NCI-H1105 treated with DMSO at 0.1 percent for 48 hours (cell line): ENCODE measurements at regions not wholly inside any gene's neighbourhood (a gene's known extent, or its start where the extent isn't known, plus 50 kb on each side); places are given as distances from the start of the nearest gene placed in this dataset.
"Not testable (repeated sequence)": the region's sequence is repeated elsewhere in the genome, so short reads cannot be mapped to it uniquely, and the experiment has no call there.

Experiments used
- DNase-seq: peaks from one replicate; lab custom pipeline; 2025; lab: John Stamatoyannopoulos, UW

DNA sequence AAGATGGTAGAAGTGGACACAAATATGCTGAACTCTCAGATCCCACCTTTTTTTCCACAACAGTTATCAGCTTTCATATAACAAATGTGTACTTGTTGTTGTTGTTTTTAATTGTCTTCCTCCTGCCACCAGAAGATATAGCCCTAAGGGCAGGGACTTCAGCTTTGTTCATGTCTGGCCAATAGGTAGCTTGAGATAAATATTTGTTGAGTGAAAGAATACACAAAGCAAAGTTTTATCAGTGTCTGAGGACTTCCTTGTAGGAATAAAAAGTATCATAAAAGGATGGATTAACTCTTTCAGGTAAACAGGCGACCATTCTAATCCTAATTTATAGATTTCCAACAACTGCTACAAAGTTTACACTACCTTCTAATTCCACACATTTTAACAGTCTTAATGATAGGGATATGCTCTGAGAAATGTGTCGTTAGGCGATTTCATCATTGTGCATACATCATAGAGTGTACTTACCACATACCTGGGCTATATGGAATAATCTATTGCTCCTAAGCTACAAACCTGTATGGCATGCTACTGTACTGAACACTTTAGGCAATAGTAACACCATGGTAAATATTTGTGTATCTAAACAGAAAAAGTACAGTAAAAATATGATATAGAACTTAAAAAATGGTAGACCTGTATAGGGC lies 186.1 kb downstream of the ATOH1 start:
- DNase-seq: no peak

DNA sequence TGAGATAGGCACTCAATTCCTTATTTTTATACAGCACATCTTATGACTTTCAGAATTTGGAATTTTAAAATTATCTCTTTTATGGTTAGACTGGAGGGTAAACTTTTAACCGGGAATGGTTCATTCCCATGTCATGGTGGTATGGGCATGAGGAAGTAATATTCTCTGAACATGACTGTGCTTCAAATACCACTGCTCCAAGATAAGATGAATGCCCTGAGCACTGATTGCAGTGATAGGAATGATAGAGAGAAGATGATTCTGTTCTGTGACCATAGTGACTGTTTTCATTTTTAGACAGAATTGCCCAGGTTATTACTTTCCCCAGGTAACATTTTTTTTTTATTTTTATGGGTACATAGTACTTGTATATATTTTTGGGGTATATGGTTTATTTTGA lies 187.4 kb downstream of the ATOH1 start:
- DNase-seq: no peak

DNA sequence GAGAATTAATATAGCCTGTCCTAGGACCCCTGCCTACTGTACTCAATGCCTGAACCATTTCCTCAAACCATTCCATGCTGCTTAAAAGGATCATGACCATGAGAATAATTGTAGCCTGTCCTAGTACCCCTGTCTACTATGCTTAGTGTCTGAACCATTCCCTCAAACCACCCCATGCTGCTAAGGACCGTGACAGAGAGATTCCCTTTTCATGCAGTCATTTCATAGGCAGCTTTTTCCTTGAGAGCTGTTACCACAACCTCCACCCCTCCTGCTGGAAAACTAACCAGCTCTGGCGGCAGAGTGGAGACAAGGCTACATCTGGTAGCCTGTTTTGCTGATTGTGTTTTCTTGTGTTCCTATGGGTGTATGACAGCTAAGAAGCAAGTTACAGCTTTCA lies 174.9 kb upstream of the SMARCAD1 start:
- DNase-seq: no peak

DNA sequence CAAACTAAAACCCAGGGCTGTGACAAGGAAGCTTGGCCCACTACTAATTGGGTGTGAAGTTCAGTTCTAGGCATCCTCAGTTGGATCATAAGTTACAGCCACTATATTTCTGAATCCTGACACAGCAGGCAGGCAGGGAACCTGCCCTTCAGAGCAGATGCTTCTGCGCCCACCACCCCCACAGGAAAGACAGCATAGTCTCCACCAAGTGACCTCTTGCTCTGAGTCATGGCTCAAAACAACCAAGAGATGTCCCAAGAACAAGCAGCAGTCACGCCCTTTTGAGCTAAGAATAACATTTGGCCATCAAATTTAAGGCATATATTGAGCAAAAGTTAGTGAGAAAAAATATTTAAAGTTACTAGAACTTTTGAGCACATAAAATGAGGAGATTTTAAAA lies 170.7 kb upstream of the SMARCAD1 start:
- no peak for DNase-seq

DNA sequence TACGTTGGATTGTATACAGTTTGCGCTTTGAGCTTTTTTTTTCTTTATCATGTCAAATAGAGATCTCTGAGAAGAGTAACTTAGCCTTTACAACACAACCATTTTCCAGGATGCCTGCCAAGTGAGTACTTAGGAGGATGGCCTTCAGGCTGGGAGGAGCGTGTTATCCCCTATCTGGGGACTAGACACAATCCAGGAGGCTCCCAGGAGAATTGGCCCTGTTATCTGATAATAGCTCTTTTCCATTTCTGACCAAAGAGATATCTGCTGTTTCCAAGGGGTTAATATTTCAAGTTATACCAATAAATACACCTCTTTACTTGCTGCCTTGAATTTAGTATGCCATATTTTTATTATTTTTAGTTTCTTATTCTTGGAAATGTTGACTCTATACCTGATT lies 169.5 kb upstream of the SMARCAD1 start:
- peak; percentile 60 for DNase-seq

DNA sequence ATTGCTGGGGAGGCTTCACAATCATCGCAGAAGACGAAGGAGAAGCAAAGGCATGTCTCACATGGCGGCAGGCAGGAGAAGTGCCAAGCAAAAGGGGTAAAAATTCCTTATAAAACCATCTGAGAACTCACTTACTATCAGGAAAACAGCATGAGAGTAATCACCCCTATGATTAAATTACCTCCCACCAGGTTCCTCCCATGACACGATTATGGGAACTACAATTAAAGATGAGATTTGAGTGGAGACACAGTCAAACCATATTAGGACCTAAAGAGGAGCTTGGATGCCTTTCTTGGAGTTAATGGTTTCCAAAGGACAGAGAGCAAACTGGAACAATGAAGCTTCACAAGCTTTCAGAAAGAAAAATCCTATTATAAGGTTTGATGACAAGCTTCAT lies 168.4 kb upstream of the SMARCAD1 start:
- DNase-seq: no peak

DNA sequence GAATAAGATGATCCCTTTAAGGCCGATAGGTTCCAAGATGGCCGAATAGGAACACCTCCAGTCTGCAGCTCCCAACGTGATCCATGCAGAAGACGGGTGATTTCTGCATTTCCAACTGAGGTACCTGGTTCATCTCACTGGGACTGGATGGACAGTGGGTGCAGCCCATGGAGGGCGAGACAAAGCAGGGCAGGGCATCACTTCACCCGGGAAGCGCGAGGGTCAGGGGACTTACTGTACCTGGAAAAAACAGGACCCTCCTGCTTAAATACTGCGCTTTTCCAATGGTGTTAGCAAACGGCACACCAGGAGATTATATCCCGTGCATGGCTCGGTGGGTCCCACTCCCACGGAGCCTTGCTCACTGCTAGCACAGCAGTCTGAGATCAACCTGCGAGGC lies 163.2 kb upstream of the SMARCAD1 start:
- not testable (repeated sequence) for DNase-seq

DNA sequence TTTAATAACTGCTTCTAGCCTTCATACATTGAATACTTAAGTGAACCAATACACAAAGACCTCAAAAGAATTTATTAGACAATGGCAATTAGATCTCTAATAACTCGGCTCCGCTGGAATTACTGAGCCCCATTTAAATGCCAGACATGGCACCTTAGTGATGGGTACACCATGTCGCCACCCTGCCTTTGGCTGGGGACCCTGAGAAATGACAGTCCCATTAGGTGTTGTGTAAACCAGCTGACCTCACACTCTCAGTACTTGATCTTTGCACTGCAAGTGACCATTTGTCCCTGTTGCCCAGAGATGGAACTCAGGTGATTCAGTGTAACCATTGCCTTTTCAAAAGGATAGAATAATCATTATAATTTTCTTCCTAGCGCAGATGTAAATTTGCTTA lies 144.6 kb upstream of the SMARCAD1 start:
- no peak for DNase-seq

DNA sequence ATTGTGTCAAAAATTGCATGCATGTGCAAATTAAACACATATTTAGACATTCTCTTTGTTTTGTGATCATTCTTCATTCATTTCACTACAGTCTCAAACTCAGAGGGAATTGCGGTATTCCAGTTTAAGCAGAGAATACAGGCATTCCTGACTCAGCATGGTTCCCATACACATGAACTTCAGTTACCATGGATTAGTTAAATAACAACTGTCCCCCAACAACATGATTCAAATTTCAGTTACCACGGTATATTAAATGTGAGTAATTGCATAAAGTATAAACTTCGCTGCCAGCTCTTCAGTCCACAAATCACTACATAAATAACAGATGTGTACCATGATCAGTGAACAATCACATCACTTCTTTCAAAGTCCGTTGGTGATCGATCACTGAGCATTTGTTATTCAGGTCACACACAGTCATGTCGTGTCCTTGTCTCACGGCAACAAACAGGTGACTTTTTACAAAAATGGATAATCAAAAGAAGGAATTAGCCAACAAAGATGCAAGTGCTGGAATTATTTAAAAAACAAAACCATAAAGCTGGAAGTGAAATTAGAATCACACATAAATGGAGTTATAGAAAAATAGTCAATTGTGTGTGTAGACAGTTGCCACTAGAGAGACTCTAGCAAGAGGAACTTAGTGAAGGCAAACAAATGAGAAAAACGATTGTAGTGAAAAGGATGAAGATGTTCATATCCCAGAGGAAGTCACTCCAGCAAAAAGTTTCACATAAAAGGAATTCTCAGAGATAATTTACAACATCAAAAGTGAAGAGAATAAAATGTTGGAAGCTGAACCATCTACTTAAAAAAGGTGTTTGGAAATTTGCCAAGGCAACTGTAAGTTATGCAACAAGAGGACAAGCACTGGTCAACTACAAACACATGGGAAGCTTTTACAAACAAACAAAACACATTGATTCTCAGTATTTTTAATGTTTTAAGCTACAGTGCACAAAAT lies 138.6 kb upstream of the SMARCAD1 start:
- no peak for DNase-seq

DNA sequence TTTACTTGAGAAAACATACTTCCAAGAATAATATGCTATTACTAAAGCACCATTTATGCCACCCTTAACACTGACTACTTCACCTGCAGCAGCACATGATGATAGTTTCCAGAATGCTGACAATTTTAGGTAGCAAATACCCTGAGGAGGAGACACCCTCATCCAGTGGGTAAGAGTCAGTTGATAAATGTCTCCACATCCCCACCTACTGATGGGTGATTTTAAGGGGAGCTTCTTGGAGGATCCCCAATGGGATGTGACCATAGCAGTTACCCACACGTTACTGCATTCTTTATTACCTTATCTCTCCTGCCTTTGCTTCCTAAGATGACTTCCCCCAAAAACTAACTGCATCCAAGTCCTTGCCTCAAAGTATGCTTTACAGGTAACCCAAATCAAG lies 131.2 kb upstream of the SMARCAD1 start:
- no peak for DNase-seq

DNA sequence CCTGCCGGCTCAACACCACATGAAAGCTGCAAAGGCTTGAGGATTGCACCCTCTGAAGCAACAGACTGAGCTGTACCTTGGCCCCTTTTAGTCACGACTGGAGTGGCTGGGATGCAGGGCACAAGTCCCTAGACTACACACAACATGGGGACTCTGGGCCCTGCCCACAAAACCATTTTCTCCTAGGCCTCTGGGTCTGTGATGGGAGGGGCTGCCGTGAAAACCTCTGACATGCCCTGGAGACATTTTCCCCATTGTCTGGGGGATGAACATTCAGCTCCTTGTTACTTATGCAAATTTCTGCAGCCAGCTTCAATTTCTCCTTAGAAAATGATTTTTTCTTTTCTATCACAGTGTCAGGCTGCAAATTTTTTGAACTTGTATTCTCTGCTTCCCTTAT lies 123.5 kb upstream of the SMARCAD1 start:
- no peak for DNase-seq

DNA sequence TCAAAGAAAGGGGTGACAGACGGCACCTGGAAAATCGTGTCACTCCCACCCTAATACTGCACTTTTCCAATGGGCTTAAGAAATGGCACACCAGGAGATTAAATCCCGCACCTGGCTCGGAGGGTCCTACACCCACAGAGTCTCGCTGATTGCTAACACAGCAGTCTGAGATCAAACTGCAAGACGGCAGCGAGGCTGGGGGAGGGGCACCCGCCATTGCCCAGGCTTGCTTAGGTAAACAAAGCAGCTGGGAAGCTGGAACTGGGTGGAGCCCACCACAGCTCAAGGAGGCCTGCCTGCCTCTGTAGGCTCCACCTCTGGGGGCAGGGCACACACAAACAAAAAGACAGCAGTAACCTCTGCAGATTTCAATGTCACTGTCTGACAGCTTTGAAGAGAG lies 108.5 kb upstream of the SMARCAD1 start:
- DNase-seq: not testable (repeated sequence)

DNA sequence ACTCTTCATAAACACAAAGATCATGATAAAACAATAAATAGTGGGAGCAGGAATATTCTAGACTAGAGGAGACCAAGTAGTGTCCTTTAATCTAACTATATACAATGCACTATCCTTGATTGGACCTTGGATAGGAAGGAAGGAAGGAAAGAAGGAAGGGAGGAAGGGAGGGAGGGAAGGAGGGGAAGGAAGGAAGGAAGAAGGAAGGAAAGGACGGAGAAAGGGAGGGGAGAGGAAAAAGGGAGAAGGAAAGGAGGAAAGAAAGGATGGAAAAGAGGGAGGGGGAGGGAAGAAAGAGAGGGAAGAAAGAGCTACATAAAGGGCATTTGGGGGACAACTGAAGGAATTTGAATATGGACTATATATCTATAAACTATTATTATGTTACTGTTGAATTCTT lies 95.0 kb upstream of the SMARCAD1 start:
- DNase-seq: no peak

DNA sequence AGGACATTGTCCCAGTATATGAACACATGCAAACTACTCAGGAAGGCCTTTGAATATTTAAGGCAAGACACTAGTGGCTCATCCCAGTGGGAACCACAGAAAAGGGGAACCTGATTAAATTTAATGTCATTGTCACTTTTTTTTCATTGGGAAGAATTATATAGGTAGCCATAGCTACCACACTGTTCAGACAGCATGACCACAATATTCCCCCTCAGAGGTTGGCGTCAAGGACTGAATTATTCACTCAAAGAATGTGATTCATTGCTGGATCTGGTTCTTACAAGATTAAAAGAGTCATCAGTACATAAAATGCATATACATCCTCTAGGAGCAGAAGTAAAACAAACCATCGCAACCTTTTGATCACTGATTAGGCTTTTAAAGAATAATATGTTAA lies 92.0 kb upstream of the SMARCAD1 start:
- DNase-seq: no peak

DNA sequence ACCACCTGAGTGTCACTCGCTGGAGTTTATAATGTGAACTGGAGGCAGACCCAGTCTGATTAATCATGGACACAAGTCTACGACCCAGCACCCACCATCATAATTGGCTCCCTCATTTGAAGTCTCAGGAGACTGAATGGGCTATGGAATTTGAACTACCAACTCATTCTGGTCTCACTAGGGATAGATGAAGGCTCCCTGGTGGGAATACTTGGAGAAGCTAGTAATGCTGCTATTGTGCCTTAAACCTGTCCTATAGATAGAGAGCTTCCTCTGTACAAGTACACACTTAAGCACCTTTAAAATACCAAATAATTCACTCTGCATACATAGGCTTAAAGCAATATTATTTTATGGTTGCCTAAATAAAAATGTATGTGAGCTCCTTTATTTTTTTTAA lies 90.8 kb upstream of the SMARCAD1 start:
- DNase-seq: no peak

DNA sequence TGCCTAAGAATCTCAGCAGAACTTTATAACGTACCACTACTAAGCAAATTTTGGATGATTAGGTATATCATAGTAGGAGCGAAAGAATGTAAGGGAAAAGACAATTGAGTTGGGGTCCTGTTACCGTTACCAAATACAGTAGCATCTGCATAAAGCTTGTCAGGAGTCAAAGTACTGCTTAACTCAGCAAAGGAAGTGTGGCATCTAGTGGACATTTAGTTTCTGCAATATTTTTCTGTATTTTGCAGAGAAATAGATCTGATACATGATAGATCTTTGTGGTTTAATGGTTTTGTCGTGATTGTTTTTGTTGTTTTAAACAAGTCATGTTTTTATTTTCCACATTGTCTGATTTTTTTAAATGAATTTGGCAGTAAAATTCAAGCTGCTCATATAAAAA lies 81.0 kb upstream of the SMARCAD1 start:
- no peak for DNase-seq

DNA sequence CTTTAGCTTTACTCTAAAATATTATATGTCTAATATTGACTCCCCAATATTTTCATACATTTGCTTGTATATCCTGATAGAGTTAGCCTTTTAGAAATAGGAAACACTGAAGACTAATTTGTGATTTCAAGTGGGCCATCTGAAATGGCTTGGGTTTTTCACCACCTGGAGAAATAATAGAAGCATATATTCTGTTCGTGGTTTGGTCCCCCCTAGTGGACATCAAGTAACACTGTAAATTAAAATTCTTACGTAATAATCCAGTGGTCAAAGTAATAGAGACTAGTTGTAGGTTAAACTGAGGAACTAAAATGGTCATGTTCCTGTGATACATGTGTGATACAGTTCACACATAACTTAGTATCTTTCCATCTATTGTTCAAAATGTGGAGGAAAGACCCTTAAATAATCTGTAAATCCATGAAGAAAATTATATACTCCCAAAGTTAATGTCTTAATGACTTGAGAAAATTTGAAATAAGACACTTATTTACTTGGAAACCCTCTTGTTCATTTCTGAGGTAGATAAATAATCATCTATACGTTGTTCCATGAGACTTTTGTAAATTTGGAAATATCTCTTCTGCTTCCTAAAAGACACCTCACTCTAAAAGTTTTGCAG lies 79.8 kb upstream of the SMARCAD1 start:
- peak; percentile 21 for DNase-seq

DNA sequence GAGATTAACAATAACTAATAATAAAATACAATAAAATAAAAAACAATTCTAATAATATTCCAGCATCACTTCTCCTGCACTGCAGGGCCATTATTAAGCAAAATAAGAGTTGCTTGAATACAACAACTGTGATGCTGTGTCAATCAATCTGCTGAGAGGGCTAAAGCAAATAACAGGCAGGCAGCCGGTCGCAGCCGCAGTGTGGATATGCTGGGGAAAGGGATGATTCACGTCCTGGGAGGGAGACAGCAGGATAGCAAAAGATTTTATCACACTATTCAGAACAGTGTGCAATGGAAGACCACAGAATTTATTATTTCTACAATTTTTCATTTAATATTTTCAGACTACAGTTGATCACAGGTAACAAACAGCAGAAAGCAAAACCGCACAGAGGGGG lies 76.5 kb upstream of the SMARCAD1 start:
- no peak for DNase-seq

DNA sequence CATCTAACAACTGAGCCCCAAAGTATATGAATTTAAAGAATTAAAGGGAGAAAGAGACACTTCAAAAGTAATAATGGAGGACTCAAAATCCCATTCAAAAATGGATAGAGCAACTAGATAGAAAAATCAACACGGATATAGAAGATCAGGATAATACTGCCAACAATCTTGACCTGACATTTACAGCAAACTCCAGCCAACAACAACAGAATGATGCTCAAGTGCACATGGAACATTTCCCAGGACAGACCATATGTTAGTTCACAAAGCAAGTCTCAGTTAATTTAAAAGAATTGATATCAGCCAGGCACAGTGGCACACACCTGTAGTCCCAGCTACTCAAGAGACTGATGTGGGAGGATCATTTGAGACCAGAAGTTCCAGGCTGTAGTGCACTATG lies 72.0 kb upstream of the SMARCAD1 start:
- no peak for DNase-seq

DNA sequence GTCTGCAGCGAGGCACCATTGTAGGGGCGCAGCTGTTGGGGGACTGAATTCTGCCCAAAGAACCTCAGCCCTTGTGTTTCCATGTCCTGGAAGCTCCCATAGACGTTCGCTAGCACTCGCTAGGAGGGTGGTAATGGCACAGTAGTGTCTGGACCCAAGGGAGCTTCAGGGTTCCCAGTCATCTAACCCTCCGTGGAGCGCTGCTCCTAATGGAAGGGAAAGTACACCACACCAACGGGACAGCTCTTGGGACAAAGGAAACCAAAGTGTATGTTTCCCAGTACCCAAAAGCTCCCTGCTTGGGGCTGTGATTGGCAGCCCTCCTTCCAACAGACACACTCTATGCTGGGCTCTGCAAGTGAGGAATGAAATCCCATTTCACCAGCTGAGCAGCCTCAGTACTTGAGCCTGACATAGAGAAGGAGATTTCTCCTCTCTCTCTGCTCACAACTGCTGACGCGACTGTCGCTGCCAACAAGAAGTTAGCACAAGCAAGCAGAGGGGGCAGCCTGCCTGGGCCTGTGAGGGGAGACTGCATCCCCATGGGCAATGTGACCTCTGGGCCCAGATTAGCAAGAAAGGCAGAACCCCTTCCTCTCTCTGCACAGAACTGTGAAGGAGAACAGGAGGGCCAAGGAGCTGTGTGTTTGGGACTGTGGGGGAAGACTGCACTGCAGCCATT lies 67.6 kb upstream of the SMARCAD1 start:
- no peak for DNase-seq

DNA sequence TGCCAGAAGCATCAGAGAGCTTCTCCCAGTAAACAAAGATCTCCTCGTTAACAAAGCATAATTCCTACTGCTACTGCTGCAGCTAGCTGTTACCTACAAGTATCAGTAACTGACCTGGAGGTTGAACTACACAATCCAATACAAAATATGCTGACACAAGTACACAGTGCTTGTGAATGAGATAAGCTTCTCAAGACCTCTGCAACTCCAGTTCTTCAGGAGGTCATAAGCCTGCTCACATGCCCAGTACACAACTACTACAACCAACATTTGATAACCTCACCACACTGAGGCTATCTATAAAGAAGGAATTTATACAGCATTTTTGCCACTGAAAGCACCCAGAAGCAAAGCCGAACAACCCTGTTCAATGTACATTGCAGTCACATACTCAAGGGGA lies 66.7 kb upstream of the SMARCAD1 start:
- no peak for DNase-seq

DNA sequence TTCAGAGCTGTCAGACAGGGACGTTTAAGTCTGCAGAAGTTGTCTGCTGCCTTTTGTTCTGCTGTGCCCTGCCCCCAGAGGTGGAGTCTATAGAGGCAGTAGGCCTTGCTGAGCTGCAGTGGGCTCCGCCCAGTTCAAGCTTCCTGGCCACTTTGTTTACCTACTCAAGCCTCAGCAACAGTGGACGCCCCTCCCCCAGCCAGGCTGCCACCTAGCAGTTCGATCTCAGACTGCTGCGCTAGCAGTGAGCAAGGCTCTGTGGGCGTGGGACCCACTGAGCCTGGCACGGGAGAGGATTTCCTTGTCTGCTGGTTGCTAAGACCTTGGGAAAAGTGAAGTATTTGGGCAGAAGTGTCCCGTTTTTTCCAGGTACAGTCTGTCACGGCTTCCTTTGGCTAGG lies 59.6 kb upstream of the SMARCAD1 start:
- DNase-seq: not testable (repeated sequence)

DNA sequence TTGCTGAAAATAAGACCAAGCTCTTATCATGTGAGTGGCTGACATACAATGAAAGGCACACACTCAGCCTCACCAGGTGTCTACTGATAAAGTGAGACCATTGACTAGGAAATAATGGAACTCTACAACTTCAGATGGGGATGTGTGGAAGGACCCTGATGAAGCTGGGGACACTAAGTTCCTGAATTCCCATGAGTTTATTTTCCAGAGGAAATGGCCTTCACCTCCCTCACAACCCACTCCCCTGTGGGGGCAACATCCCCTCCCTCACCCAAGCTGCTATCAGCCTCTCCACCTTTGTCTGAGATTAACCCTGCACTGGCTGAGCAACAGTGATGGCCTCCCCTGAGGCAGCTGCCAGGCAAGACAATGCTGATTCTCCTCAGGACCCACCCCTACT lies 55.2 kb upstream of the SMARCAD1 start:
- no peak for DNase-seq
